KMS-11 (cell line): ENCODE measurements at regions not wholly inside any gene's neighbourhood (a gene's known extent, or its start where the extent isn't known, plus 50 kb on each side); places are given as distances from the start of the nearest gene placed in this dataset.
"Not testable (repeated sequence)": the region's sequence is repeated elsewhere in the genome, so short reads cannot be mapped to it uniquely, and the experiment has no call there.

ENCODE experiments used
- H2AFZ ChIP-seq: fragments of 200-600 bp; sonication (generic); 2 replicates; pipeline ENCODE4 v1.6.1; 2016; ENCODE audit warnings: antibody characterized with exemption, mixed run types, low read depth
- H3K27ac ChIP-seq: fragments of 200-600 bp; sonication (generic); 2 replicates; pipeline ENCODE4 v1.6.1; 2016; ENCODE audit warnings: mild to moderate bottlenecking, mixed run types
- H3K27me3 ChIP-seq: fragments of 200-600 bp; sonication (generic); 2 replicates; pipeline ENCODE4 v1.6.1; 2017; ENCODE audit warnings: mild to moderate bottlenecking, low read depth, mixed run types, moderate library complexity; ENCODE audit not compliant: insufficient read depth
- H3K36me3 ChIP-seq: fragments of 200-600 bp; sonication (generic); 2 replicates; pipeline ENCODE4 v1.6.1; 2017; ENCODE audit warnings: mild to moderate bottlenecking, mixed run types; ENCODE audit not compliant: insufficient read depth
- H3K4me1 ChIP-seq: fragments of 200-600 bp; sonication (generic); 2 replicates; pipeline ENCODE4 v1.6.1; 2016; ENCODE audit warnings: mild to moderate bottlenecking, low read depth, mixed run types; ENCODE audit not compliant: poor library complexity, severe bottlenecking
- H3K4me2 ChIP-seq: fragments of 200-600 bp; sonication (generic); 2 replicates; pipeline ENCODE4 v1.7.0; 2016; ENCODE audit warnings: mild to moderate bottlenecking, mixed run types
- H3K4me3 ChIP-seq: fragments of 200-600 bp; sonication (generic); IDR thresholded peaks from 2 replicates; pipeline ENCODE4 v1.6.1; 2017; ENCODE audit warnings: low read depth, low read length, mixed read lengths; ENCODE audit not compliant: insufficient read depth
- H3K79me2 ChIP-seq: fragments of 200-600 bp; sonication (generic); 2 replicates; pipeline ENCODE4 v1.6.1; 2016; ENCODE audit warnings: low read depth, mixed run types; ENCODE audit not compliant: insufficient read depth
- H3K9ac ChIP-seq: fragments of 200-600 bp; sonication (generic); 2 replicates; pipeline ENCODE4 v1.6.1; 2016; ENCODE audit warnings: mild to moderate bottlenecking, mixed run types
- H4K20me1 ChIP-seq: fragments of 200-600 bp; sonication (generic); 2 replicates; pipeline ENCODE4 v1.6.1; 2016; ENCODE audit warnings: mild to moderate bottlenecking, mixed run types; ENCODE audit not compliant: insufficient read depth
- TF ChIP-seq, protein P1 (sequence below): fragments of 200-600 bp; sonication (generic); conservative IDR thresholded peaks from 2 replicates; pipeline ENCODE4 v1.6.1; 2017; ENCODE audit warnings: low read depth, mild to moderate bottlenecking, antibody characterized with exemption, low read length, moderate library complexity, mixed read lengths

DNA sequence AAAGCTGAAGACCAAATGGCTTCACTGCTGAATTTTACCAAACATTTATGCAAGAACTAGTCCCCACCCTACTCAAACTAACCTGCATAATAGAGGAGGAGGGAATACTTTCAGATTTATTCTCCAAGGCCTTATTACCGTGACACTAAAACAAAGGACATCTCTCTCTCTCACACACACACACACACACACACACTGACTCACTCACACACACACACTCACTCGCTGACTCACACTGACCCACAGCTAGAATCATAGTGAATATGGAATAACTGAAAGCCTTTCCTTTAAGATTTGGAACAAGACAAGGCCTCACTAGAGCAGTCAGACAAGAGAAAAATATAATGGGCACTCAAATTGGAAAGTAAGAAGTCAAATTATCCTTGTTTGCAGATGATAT is 1014.1 kb downstream of the TMTC2 start:
- no peak overlapping the region for H3K4me3 ChIP-seq
- no peaks in the 10 kb centered on the region for H3K79me2 ChIP-seq
- H3K36me3 ChIP-seq, result no peaks in the 10 kb centered on the region
- H3K4me1 ChIP-seq, result no peaks in the 10 kb centered on the region
- no peak overlapping the region for H2AFZ ChIP-seq
- H3K4me2 ChIP-seq, result no peak overlapping the region
- no peaks in the 10 kb centered on the region for H3K27me3 ChIP-seq
- no peak overlapping the region for H3K9ac ChIP-seq
- no peaks in the 10 kb centered on the region for H4K20me1 ChIP-seq
- TF ChIP-seq, protein P1, sequence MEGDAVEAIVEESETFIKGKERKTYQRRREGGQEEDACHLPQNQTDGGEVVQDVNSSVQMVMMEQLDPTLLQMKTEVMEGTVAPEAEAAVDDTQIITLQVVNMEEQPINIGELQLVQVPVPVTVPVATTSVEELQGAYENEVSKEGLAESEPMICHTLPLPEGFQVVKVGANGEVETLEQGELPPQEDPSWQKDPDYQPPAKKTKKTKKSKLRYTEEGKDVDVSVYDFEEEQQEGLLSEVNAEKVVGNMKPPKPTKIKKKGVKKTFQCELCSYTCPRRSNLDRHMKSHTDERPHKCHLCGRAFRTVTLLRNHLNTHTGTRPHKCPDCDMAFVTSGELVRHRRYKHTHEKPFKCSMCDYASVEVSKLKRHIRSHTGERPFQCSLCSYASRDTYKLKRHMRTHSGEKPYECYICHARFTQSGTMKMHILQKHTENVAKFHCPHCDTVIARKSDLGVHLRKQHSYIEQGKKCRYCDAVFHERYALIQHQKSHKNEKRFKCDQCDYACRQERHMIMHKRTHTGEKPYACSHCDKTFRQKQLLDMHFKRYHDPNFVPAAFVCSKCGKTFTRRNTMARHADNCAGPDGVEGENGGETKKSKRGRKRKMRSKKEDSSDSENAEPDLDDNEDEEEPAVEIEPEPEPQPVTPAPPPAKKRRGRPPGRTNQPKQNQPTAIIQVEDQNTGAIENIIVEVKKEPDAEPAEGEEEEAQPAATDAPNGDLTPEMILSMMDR, result no peak
- no peak overlapping the region for H3K27ac ChIP-seq

DNA sequence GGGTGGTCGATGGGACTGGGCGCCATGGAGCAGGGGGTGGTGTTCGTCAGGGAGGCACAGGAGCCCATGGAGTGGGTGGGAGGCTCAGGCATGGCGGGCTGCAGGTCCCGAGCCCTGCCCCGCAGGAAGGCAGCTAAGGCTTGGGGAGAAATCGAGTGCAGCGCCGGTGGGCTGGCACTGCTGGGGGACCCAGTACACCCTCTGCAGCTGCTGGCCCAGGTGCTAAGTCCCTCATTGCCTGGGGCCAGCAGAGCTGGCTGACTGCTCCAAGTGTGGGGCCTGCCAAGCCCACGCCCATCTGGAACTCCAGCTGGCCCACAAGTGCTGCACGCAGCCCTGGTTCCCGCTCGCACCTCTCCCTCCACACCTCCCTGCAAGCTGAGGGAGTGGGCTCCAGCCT is 1009.6 kb downstream of the TMTC2 start:
- not testable (repeated sequence) for H3K27me3 ChIP-seq, H3K4me2 ChIP-seq, H3K79me2 ChIP-seq, H3K4me1 ChIP-seq, H3K27ac ChIP-seq, H4K20me1 ChIP-seq, H3K4me3 ChIP-seq, H3K9ac ChIP-seq, H3K36me3 ChIP-seq, H2AFZ ChIP-seq

DNA sequence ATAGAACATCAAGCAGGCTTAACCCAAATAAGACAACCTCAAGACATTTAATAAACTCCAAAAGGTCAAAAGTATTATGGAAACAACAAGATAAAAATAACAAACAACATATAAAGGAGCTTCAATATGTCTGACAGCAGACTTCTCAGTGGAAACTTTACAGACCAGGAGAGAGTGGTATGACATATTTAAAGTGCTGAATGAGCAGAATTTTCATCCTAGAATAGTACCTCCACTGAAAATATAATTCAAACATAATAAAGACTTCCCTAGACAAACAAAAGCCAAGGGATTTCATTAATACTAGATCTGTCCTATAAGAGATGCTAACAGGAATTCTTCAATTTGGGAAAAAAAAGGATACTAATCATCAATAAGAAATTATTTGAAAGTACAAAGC is 1005.0 kb downstream of the TMTC2 start:
- Histone ChIP-seq H3K27ac (no peak overlapping the region), H3K9ac (no peak overlapping the region), H3K4me2 (no peak overlapping the region), H3K27me3 (no peaks in the 10 kb centered on the region), H3K4me1 (no peaks in the 10 kb centered on the region), H4K20me1 (no peaks in the 10 kb centered on the region), H3K4me3 (no peak overlapping the region), H3K79me2 (no peaks in the 10 kb centered on the region), H2AFZ (no peak overlapping the region), H3K36me3 (no peaks in the 10 kb centered on the region)
- TF ChIP-seq, protein P1, result no peak

DNA sequence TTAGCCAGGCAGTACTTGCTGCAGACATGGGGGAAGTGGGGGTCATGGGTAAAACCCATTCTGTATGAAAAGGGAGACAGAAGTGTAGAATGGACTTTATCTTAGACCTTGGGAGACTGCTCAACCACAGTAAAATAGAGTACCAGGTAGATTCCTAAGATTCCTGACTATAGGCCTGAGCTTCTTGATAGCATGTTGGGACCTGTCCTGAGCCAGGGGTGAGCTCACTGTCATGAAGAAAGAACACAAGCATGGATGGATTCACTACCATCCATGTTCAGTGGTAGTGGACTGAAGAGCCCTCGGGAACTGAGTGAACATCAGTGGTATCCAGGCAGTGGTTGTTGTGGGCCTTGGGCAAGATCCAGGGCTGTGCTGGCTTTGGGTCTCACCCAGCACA is 1003.8 kb downstream of the TMTC2 start:
- H3K4me2 ChIP-seq, result no peak overlapping the region
- H3K4me3 ChIP-seq, result no peak overlapping the region
- H3K27me3 ChIP-seq, result no peaks in the 10 kb centered on the region
- H3K4me1 ChIP-seq, result no peaks in the 10 kb centered on the region
- no peaks in the 10 kb centered on the region for H3K36me3 ChIP-seq
- H4K20me1 ChIP-seq, result no peaks in the 10 kb centered on the region
- no peak overlapping the region for H3K9ac ChIP-seq
- TF ChIP-seq, protein P1, result no peak
- no peak overlapping the region for H2AFZ ChIP-seq
- no peak overlapping the region for H3K27ac ChIP-seq
- H3K79me2 ChIP-seq, result no peaks in the 10 kb centered on the region

DNA sequence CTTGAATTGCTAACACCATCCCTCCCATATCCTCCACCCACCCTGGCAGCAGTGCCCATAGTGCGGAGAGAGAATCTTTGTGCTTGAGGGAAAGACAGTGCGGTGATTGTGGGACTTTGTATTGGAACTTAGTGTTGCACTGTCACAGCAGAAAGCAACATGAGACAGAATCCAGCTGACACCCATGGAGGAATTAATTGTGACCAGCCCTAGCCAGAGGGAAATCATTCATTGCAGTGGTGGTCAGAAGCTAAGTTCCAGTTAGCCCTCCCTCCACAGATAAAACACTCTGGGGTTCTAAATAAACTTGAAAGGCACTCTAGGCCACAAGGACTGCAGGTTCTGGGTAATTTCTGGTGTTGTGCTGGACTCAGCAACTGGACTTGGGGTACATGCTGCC is 1002.6 kb downstream of the TMTC2 start:
- no peaks in the 10 kb centered on the region for H3K27me3 ChIP-seq
- no peaks in the 10 kb centered on the region for H3K36me3 ChIP-seq
- no peak overlapping the region for H3K27ac ChIP-seq
- TF ChIP-seq, protein P1, result no peak
- H2AFZ ChIP-seq, result no peak overlapping the region
- H3K4me1 ChIP-seq, result no peaks in the 10 kb centered on the region
- no peaks in the 10 kb centered on the region for H4K20me1 ChIP-seq
- no peak overlapping the region for H3K4me2 ChIP-seq
- no peak overlapping the region for H3K4me3 ChIP-seq
- no peak overlapping the region for H3K9ac ChIP-seq
- no peaks in the 10 kb centered on the region for H3K79me2 ChIP-seq
